ENCODE measurements at regions not wholly inside any gene's neighbourhood (a gene's known extent, or its start where the extent isn't known, plus 50 kb on each side); places are given as distances from the start of the nearest gene placed in this dataset.

- Histone ChIP-seq H3K27ac (peak overlapping the region; percentile 79 to 82), H3K4me3 (peak overlapping the region in 1 of 2 donors; percentile 82)
Observed at GRCh38 chr9:110047232-110047954, 160.6 kb downstream of the C9orf152 start.

GRCh38 chr9:110047955-110048402 is 160.0 kb downstream of the C9orf152 start:
- no peaks in the 10 kb centered on the region for H3K9me3 ChIP-seq

More at GRCh38 chr9:110047232-110047954, 160.6 kb downstream of the C9orf152 start:
- no peak for TF ChIP-seq CTCF (IDR thresholded peaks at IDR 0.05)
- Histone ChIP-seq H3K27me3 (no peaks in the 10 kb centered on the region), H3K36me3 (no peaks in the 10 kb centered on the region), H3K9me3 (no peaks in the 10 kb centered on the region), H3K4me1 (peaks cover 0 to 41% of the 10 kb centered on the region in 2 donors)
- DNase-seq (ENCODE audit: low spot score), result no peak

DNA sequence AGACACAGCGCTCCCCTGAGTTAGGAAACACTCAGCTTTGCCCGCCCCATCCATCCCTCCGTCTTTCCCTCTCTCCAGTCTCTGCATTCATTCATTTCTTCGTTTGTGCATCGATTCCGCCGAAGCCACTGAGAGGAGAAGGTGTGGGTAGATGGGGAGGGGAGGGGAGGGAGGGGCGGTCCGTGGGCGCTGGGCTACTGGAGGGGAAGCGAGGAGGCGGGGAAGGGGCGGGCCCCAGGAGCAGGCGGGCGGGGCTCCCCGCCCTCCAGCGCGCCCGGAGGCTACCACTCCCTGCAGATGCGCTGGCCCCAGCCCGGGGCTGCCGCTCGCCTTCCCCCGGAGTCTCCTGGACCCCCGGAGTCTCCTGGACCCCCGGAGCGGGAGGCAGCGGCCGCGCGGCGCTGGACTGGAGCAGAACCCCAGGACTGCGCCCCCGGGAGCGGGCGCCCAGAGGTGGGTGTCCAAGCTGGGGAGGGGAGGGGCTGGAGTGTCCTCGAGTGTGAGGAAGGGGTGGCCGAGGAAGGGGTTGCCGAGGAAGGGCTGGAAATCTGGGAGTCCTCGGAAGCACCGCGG is 159.5 kb downstream of the C9orf152 start:
- Histone ChIP-seq H3K9me3 (no peaks in the 10 kb centered on the region), H3K36me3 (no peaks in the 10 kb centered on the region), H3K4me1 (peaks cover 0 to 41% of the 10 kb centered on the region in 2 donors), H3K27ac (peak overlapping the region; percentile 79 to 82), H3K27me3 (no peaks in the 10 kb centered on the region), H3K4me3 (peak overlapping the region; percentile 65 to 82)
- peak; percentile 69 for DNase-seq (ENCODE audit: low spot score)
- no peak for TF ChIP-seq CTCF (IDR thresholded peaks at IDR 0.05)

More at GRCh38 chr9:110047955-110048402, 160.0 kb downstream of the C9orf152 start:
- DNase-seq (ENCODE audit: low spot score), result no peak
- H3K36me3 ChIP-seq, result no peaks in the 10 kb centered on the region
- peak overlapping the region; percentile 79 to 82 for H3K27ac ChIP-seq
- peaks cover 0 to 41% of the 10 kb centered on the region in 2 donors for H3K4me1 ChIP-seq
- TF ChIP-seq CTCF (IDR thresholded peaks at IDR 0.05), result no peak
- no peaks in the 10 kb centered on the region for H3K27me3 ChIP-seq
- H3K4me3 ChIP-seq, result peak overlapping the region; percentile 65 to 82

DNA sequence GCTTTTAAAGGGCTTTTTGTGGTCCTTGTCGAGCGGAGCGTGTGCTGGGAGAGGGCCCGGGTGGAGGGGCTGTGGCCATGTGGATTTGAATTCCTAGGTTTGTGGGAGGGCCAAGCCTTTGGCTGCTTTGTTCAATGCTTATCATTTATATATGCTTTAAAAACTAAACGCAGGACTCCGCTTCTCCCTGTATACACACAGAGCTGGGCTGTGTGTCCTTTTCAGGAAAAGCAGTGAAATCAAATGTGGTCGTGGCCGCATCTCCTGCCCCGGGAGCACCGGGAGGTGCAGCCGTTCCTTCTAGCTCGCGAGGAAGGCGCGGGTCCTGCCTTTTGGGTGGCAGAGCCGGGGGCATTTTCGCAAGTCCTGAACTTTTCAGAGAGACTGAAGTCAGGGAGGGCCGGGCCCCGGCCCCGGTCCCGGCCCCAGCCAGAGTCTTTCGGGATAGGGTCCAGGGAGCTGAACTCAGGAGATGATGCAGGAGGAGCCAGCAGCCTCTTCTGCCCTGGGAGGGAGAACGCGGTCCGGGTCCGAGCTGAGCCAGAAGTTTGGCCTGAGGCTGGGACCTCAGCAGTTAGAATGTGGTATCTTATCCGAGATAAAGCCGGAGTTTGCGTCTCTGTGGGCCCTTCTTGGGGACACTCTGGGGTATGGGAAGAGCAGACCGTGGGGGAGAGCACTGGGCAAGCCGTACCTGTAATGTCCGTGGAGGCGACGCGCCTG is 158.8 kb downstream of the C9orf152 start:
- Histone ChIP-seq H3K36me3 (no peaks in the 10 kb centered on the region), H3K27ac (peak overlapping the region; percentile 79 to 82), H3K27me3 (no peaks in the 10 kb centered on the region), H3K9me3 (no peaks in the 10 kb centered on the region), H3K4me3 (peak overlapping the region; percentile 65 to 82), H3K4me1 (peaks cover 0 to 41% of the 10 kb centered on the region in 2 donors)
- no peak for DNase-seq (ENCODE audit: low spot score)
- no peak for TF ChIP-seq CTCF (IDR thresholded peaks at IDR 0.05)

DNA sequence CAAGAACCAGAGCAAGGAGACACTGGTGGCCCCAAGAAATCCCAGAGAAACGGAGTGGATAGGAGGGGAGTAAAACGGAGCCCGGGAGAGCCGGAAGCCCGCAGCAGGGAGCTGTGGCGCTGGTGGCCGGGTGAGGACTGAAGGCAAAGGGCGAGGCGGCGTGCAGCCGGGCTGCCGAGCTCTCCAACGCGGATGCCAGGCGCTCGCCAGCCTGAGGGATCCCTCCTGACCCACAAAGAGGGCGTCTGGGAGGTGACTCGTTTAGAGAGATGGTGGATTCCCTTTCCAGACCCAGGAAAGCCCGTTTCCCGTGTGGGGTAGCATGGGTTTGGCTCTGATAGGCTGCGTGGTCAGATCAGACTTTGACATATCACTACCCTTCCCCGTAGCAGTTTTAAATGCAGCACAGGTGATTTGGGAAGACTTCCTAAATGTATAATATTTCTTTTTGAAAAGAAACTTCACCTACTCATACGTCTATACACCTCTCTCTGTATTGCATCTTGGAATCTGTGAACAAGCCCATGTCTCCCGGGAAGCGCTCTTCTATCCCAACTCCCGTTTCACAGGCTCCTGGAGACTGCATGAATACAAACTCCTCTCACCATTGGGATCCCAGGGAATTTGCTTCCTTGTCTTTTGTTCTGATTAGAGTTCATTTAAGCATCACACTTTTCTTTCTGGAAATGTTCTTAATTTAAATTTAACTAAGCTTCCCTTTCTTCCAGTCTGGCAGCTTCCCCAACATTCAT is 158.1 kb downstream of the C9orf152 start:
- peak overlapping the region; percentile 65 to 82 for H3K4me3 ChIP-seq
- DNase-seq (ENCODE audit: low spot score), result no peak
- H3K27me3 ChIP-seq, result no peaks in the 10 kb centered on the region
- H3K9me3 ChIP-seq, result no peaks in the 10 kb centered on the region
- no peaks in the 10 kb centered on the region for H3K36me3 ChIP-seq
- H3K27ac ChIP-seq, result peak overlapping the region; percentile 79 to 82
- H3K4me1 ChIP-seq, result peaks cover 0 to 41% of the 10 kb centered on the region in 2 donors
- TF ChIP-seq CTCF (IDR thresholded peaks at IDR 0.05), result no peak
